Omental fat pad (tissue), 3 donors: ENCODE measurements at regions not wholly inside any gene's neighbourhood (a gene's known extent, or its start where the extent isn't known, plus 50 kb on each side); places are given as distances from the start of the nearest gene placed in this dataset.

Experiments
- ATAC-seq: fragments of 150-250 bp; one replicate; pipeline ENCODE4 v1.9.1; 2016; ENCODE audit warnings: mild to moderate bottlenecking, moderate library complexity; ENCODE audit not compliant: low FRiP score
- DNase-seq: peaks from one replicate; pipeline ENCODE4 v3.0.0-alpha.2; 2019; ENCODE audit warnings: low spot score
- TF ChIP-seq, protein P1 (sequence below), 3 donors: fragments of 450-650 bp; IDR thresholded peaks; one replicate each; pipeline ENCODE4 v1.5.1; 2016 to 2017; ENCODE audit warnings: antibody characterized with exemption in 3 of 3, mild to moderate bottlenecking in 3 of 3, moderate library complexity in 2 of 3

DNA sequence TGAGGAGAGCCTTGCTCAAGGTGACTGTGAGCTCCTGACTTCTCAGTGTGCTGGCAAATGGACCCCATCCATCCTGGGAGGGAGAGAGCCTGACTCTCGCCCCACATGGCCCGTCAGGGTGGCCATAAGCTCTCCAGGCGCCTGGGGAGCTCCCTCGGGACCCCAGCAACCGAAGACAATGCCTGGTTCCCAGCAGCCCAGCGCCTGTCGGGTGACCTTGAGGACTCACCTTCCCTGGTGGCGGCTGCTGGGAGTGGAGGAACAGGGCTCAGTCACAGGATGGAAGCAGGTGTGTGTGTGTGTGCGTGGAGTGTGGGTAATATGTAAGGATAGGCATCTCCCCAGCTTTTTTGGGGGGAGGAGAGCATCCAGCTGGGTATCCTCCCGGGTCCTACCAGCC, 190.3 kb downstream of the MELK start:
- no peak for DNase-seq
- ATAC-seq = no peak
- TF ChIP-seq, protein P1, sequence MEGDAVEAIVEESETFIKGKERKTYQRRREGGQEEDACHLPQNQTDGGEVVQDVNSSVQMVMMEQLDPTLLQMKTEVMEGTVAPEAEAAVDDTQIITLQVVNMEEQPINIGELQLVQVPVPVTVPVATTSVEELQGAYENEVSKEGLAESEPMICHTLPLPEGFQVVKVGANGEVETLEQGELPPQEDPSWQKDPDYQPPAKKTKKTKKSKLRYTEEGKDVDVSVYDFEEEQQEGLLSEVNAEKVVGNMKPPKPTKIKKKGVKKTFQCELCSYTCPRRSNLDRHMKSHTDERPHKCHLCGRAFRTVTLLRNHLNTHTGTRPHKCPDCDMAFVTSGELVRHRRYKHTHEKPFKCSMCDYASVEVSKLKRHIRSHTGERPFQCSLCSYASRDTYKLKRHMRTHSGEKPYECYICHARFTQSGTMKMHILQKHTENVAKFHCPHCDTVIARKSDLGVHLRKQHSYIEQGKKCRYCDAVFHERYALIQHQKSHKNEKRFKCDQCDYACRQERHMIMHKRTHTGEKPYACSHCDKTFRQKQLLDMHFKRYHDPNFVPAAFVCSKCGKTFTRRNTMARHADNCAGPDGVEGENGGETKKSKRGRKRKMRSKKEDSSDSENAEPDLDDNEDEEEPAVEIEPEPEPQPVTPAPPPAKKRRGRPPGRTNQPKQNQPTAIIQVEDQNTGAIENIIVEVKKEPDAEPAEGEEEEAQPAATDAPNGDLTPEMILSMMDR (IDR thresholded peaks at IDR 0.05) = no peak

DNA sequence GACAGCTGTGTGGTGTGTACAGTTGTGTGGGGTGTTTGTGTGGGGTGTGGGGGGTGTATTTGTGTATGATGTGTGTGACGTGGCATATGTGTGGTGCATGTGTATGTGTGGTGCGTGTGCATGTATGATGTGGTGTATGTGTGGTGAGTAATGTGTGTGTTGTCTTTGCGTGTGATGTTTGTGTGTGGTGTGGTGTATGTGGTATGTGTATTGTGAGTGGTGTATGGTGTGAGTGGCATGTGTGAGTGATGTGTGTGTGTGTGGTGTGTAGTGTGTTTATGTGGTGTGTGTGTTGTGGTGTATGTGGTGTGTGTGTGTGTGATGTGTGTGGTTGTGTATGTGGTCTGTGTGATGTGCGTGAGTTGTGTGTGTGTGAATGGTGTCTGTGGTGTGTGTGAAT, 191.1 kb downstream of the MELK start:
- TF ChIP-seq, protein P1 (IDR thresholded peaks at IDR 0.05) = no peak
- ATAC-seq = no peak
- no peak for DNase-seq

DNA sequence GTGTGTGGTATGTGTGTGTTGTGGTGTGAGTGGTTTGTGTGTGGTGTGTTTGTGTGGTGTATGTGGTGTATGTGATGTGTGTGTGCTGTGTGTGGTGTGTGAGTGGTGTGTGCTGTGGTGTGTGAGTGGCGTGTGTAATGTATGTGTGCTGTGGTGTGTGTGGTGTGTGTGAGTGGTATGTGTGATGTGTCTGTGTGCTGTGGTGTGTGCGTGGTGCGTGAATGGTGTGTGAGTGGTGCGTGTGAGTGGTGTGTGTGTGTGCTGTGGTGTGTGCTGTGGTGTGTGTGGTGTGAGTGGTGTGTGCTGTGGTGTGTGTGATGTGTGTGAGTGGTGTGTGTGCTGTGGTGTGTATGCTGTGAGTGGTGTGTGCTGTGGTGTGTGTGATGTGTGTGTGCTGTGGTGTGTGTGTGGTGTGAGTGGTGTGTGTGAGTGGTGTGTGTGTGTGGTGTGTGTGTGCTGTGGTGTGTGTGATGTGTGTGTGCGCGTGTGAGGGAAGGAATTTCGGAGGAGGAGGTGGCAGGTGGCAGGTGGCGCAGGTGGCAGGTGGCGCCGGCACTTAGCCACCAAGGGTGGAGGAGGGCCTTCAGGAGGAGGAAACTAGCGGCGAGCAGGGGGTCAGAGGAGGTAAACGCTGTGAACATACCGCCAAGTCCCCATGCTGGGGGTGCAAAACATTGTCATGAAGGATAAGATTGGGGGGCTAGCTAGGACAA, 191.8 kb downstream of the MELK start:
- no peak for DNase-seq
- ATAC-seq = no peak
- TF ChIP-seq, protein P1 (IDR thresholded peaks at IDR 0.05) = no peak

DNA sequence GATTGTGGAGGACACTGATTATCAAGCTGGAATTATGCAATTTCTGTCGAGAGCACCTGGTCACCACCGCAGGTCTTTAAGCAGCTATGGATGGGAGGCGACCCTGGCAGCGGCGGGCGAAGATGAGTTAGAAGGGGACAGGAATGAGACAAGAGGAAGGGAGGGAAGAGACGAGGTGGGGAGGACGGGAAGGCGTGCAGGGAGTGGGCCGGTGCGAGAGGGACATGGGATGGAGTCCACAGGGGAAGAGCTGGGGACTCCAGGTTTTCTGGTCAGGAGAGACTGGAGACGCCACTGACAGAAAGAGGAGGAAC, 192.3 kb downstream of the MELK start:
- no peak for ATAC-seq
- DNase-seq = no peak
- TF ChIP-seq, protein P1 (IDR thresholded peaks at IDR 0.05) = no peak

DNA sequence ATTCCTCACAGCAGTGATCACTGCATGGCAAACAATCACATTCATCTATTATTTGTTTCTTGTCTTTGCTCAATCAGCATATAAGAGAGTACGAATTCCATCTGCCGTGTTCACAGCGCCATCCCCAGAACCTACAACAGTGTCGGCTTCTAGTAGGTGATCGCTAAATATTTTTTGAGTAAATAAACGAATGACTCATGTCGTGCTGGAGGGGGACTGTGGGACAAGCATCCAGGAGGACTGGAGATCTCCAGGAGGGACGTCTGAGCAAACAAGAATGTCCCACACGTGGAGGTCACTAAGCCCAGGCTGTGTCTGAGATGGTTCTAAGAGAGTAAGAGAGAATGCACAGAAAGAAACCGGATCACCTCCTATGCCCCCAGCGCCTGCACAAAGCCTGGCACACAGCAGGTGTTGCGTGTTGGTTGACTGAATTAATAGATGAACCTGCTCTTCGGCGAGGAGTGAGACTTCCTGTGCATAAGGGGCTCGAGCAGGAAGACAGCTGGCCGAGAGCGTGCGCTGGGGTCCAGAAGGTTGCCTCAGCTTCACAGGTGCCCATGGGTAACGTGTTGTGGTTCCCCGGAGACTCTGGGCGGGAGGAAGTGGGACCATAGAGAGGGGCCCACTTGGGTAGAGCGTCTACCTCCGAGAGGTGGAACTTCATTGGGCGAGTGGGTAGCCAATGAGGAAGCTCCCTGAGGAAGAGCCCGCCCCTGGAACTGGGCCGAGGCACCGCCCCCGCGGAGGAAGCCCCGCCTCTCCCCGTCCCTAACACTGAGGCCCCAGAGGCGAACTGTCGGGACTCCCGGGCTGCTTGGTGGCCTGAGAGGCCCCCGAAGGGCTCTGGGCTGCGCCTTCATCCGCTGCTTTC, 193.0 kb downstream of the MELK start:
- peak; percentile 55 for ATAC-seq
- TF ChIP-seq, protein P1 (IDR thresholded peaks at IDR 0.05) = no peak
- DNase-seq = no peak

DNA sequence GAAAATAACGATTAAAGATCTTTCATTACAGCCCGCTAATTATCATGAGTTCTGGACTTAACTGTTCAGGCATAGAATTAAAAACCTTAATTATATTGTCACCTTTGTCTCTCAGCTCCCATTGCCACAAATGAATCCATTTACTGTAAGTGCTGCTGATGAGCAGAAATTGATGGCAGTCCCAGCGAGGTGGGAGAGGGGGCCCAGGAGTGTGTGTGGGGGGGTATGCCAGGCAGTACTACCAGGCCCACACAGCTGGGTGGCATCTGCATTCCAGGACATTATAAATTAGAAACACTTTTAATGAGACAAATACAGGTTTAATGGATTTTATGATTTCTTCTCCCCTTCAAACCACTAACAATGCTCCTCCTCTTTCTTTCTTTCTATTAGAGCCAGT, 196.0 kb downstream of the MELK start:
- TF ChIP-seq, protein P1 (IDR thresholded peaks at IDR 0.05) = no peak
- no peak for ATAC-seq
- DNase-seq = no peak

DNA sequence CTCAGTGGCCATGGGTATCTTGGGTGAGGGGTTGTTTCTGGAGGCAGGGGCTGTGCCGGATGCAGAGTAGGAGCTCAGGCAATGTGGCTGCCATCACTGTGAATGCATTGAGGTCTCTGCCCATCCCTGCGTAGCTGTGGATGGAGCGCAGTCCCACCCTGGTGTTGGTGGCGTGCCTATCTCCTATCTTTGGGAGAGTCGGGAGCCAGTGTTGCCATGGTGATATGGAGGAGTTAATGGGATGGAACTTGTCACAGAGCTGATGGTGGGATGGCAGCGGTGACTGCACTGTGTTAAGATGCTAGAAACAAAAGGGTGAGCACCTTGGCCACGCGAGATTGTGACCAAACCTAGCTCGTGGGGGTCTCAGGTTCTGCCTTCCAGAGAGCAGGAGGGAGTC, 197.3 kb downstream of the MELK start:
- ATAC-seq (no peak), DNase-seq (no peak)
- TF ChIP-seq, protein P1 (IDR thresholded peaks at IDR 0.05) = no peak
